LNCAP (cell line): ENCODE measurements at regions not wholly inside any gene's neighbourhood (a gene's known extent, or its start where the extent isn't known, plus 50 kb on each side); places are given as distances from the start of the nearest gene placed in this dataset.

Experiments used
- TF ChIP-seq, protein P1 (sequence below): fragments of 450-650 bp; IDR thresholded peaks from 2 replicates; pipeline ENCODE4 v1.5.1; 2017; ENCODE audit warnings: mild to moderate bottlenecking

DNA sequence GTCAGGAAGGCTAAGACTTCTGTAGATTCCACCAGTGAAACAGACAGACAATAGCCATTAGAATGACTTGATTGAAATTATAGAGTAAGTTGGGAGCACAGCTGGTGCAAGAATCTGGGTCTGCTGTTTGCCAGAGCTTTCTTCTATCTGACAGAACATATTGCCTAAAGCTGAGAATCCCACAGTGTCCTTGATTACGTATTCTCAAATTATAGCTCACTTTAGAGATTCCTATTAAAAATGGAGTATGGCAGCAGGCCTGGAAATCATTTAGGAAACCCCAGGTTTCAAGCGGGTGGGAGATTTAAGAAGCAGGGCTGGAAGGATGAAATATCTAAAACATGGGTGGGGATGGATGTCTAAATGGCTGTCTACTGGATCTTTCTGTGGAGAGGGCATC, 639.7 kb upstream of the CXADR start:
- TF ChIP-seq, protein P1, sequence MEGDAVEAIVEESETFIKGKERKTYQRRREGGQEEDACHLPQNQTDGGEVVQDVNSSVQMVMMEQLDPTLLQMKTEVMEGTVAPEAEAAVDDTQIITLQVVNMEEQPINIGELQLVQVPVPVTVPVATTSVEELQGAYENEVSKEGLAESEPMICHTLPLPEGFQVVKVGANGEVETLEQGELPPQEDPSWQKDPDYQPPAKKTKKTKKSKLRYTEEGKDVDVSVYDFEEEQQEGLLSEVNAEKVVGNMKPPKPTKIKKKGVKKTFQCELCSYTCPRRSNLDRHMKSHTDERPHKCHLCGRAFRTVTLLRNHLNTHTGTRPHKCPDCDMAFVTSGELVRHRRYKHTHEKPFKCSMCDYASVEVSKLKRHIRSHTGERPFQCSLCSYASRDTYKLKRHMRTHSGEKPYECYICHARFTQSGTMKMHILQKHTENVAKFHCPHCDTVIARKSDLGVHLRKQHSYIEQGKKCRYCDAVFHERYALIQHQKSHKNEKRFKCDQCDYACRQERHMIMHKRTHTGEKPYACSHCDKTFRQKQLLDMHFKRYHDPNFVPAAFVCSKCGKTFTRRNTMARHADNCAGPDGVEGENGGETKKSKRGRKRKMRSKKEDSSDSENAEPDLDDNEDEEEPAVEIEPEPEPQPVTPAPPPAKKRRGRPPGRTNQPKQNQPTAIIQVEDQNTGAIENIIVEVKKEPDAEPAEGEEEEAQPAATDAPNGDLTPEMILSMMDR = no peak

DNA sequence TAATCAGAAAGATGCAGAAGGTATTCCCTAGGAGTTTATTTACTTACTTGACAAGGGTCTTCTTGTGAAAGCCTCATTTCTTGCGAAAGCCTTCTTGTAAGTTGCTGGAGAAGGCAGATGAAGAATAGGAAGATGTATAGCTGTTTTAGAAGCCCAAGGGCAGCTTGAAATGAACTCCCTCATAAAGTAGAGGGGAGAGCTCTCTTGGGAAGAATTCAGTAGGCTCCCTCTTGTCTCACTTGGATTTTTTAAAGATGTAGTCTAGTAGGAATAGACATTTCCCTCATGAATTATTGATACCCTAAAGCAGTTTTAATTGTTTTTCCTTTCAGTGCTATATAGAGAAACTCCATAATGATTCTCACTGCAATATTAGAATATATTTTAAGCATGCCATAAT, 639.2 kb upstream of the CXADR start:
- TF ChIP-seq, protein P1 = no peak

DNA sequence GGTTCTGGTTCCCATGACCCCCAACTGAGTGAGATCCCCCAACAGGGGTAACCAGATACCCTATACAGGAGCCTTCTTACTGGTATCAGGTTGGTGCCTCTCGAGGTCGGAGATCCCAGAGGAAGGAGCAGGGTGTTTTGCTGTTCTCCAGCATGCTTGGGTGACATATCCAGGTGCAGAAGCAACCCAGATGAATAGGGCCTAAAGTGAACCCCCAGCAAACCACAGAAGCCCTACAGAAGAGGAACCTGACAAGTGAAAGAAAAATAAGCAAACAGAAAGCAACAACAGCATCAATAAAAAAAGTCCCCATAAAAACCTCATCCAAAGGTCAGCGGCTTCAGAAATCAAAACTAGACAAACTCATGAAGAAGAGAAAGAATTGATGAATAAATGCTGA, 633.4 kb upstream of the CXADR start:
- TF ChIP-seq, protein P1 = no peak

DNA sequence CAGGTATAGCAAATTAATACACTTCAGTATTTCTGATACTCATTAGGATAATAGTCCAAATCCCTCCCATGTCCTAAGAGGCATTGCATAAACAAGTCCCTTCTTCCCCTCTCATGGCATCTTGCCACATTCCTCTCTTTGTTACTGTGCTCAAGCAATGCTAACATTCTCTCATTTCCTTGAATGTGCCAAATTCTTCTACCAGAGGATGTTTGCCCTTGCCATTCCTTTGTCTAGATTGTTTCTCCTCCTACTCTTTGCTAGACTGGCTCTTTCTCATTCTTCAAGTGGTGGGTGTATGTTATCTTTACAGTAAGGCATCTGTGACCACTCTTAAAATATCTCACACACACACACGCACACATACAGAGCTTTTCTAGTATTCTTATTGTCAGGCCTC, 621.0 kb upstream of the CXADR start:
- TF ChIP-seq, protein P1 = no peak

DNA sequence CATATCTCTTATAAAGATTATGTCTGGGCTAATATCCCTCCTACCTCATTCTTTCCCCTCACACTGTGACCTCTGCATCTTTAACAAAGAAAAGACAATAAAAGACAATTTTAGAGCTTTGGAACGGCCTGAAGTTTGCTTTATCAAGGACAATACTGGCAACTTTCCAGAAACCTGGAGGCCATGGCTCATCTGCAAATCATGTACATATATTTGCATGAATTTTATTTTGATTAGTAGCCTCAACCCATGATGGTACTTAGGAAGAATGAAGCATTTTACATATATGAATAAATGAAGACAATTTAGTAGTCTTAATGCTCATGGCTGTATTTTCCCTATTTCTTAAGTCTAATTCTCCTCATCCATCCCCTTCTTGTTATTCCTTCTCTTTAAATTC, 612.2 kb upstream of the CXADR start:
- TF ChIP-seq, protein P1 = no peak

DNA sequence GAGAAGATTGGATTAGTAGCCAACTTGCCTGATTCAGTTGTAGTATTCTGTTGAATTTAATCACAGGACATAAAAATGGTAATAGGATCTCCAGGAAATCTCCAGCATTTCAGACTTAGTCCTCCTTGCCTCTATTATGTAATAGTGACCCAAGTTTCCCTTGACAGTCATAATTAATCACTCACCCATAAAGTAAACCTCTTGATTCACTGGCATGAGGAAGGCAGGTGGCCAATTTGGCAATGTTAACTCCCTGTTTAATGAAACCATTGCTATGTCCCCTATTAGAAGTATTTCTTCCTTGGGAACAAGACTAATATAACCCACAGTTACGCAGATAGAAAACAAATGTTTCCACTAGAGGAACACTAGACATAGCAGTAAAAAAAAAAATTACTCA, 604.8 kb upstream of the CXADR start:
- TF ChIP-seq, protein P1 = no peak

DNA sequence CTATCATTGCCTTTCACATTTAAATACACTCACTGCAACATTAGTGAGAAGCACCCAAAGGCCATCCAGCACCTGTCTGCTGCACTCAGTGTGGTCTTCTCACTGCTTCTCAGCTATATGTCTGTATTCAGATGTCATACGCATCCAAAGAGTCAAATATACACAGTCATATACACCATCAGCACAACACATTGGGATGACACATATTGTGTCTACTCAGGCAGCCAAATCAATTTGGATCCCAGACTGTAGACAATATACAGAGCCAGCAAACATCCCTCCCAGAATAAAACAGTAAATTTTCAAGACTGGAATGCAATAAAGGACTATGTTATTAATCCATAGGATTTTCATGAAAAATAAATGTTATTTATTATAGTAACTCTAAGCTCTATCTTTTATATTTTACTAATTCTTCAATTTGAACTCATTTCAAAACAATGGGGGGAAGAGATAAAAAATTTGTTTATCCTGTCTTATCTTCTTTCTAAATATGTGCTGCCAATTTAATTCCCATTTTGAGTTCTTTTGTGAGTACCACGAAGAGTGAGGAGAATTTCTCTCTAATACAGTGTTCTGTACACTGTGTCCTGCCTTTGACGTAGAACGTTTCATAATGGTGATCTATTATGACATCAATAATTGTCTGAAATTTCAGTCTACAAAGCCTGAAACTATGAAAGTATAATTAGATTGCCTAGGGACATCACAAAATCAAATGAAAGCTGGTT, 602.2 kb upstream of the CXADR start:
- TF ChIP-seq, protein P1 = no peak

DNA sequence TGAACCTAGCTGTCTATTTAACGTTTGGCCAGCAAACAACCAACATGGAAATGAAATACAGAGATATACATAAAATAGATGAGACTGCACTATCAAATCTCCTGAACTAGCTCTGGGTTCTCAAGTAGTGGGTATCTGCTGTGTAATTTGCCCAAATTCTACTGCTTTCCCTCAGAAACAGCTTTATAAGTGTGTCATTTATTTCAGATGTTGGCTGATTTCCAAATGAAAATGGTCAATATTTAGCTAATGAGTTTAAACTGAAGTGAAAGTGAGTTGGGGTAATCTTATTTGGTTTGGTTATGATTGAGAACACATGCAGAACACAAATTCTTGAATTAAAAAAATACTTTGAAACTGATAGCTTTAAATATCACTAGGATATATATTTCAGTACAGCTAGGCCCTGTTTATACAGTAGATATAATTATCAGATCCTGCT, 601.7 kb upstream of the CXADR start:
- TF ChIP-seq, protein P1 = no peak
